Stimulated activated CD4-positive, alpha-beta T cell treated with anti-CD3 and anti-CD28 coated beads, Interleukin-4, amount 100 ng/mL, for 48 hours (primary cell): ENCODE measurements at regions not wholly inside any gene's neighbourhood (a gene's known extent, or its start where the extent isn't known, plus 50 kb on each side); places are given as distances from the start of the nearest gene placed in this dataset.

Experiments
- DNase-seq, 2 donors: peaks; one replicate each; pipeline ENCODE4 v3.0.0-alpha.2; 2020; ENCODE audit warnings: low read depth in 2 of 2

DNA sequence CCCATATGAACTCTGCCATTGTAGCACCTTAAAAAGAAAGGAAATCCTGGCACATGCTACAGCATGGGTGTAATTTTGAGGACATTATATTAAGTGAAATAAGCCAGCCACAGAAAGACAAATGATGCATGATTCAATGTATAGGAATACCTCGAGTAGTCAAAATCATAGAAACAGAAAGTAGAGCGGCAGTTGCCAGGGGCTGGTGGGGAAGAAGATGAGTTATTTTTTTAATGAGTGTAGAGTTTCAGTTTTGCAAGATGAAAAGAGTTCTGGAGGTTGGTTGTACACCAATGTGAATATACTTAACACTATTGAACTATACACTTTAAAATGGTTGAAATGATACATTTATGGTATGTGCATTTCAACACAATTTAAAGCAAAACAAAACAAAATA, 133.0 kb downstream of the ZDHHC21 start:
- no peak for DNase-seq

GRCh38 chr9:14554886-14555285, 138.3 kb downstream of the ZDHHC21 start:
- DNase-seq = no peak

- DNase-seq = no peak
Measured at GRCh38 chr9:14547245-14548060, 145.8 kb downstream of the ZDHHC21 start.

DNA sequence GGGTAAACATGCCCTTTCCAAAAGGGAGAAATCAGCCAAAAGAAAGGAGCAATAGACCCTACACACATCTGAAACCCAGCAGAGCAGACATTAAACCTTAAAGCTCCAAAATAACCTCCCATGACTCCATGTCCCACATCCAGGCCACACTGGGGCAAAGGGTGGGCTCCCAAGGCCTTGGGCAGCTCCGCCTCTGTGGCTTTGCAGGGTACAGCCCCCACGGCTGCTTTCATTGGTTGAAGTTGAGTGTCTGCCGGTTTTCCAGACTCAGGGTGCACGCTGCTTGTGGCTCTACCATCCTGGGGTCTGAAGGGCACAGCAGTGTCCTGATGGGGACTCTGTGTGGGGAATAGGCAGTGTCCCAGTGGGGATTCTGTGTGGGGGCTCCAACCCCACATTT, 146.5 kb downstream of the ZDHHC21 start:
- DNase-seq = no peak

- DNase-seq = no peak
Measured at GRCh38 chr9:14542071-14542470, 151.2 kb downstream of the ZDHHC21 start.

- DNase-seq = no peak
Measured at GRCh38 chr9:14538526-14538925, 154.7 kb downstream of the ZDHHC21 start.

GRCh38 chr9:14535161-14535955, 157.9 kb downstream of the ZDHHC21 start:
- DNase-seq = no peak

DNA sequence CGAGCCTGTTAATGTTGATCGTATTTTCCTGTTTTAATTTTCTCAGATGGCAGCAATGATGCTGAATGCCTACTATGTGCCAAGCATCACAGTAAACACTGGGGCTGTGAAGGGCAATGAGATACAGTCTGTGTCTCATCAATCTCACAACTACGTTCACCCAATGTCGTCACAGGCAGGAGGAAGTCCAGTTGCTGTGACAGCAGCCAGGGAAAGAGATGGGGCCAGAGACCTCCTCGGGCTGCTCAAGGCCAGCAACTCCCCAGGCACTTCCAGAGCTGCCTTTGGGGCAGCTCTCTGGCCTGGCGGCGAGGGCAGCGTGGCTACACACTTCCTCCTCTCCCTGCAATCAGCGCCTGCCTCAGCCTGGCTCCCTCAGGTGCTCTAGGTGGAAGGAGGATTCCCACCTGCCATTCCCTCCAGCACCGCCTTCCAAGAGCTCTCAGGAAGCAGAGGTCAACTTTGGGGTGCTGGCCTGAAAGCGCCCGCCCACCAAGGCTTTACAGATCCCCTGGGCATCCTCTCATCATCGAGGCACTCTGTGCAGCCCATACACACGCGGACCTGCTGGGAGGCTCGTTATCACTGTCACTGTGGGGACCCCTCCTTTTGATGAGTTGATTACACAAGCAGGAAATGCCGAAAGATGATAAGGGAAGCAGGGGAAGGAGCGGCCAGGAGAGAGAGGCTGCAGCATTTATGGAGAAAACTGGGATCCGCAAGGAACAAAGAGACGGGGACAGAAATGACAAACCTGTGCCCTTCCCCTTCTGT, 159.2 kb downstream of the ZDHHC21 start:
- no peak for DNase-seq

DNA sequence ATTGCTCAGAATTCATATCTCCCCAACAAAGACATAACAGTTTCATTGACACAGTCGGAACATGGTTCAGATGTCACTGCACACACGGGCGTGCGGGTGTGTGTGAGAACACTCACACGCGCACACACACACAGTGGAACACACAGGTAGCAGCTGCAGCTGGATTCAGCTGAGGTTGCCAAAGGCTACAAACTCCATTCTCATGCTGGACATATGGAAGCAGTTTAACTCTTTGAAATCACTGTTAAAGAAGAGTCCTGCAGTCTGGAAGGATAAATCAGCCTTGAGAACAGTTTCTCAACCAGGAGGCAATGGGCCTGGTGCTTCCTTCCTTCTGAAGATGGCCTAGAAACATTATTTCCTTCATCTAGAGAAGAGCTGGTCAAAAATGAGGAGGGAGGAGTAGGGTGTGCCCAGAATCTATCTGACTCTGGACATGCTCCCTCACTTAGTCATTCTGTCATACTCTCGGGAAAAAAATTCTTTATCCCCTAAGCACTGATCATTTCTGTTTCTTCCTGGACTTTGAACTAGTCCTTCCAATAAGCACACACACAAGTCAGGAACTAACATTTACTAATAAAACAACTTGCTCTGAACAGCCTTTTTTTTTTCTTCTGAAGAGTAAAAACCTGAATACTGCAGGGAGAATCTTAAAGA, 160.6 kb downstream of the ZDHHC21 start:
- no peak for DNase-seq

- no peak for DNase-seq
Measured at GRCh38 chr9:14531341-14532269, 161.6 kb downstream of the ZDHHC21 start.

DNA sequence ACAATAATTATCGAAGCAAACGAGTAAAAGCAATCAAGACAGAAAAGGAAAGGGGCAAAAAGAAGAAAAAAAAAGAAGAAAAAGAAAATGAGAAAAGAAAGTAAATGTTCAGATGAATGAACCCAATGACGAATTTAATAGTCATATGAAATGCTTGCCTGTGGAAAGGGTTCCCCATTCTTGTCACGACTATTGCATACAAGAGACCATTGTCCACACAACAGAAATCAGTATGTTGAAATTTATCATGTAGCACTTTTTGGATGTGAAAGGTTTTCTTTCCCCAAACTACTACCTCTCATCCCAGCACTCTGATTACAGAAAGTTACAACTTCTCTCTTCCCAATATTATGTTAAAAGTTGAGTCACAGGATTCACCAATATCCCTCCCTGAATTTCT, 162.4 kb downstream of the ZDHHC21 start:
- no peak for DNase-seq

DNA sequence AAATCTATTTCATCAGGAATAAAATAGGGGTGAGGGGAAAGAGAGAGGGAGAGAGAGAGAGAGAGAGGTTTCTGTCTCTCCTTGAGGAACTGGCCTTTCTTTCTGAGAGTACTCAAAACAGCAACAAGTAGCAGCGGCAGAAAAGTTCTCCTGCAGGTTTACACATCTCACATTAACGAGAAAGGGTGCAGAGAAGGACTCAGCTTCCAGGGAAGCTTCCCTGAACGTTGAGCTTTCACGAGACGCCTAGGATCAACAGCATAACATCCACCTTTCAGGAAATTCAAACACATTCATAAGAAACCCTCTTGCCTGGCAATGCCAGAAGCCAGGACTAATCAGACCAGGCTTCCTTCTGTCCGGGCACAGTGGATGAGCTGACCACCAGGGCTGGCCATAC, 162.9 kb downstream of the ZDHHC21 start:
- DNase-seq = no peak

DNA sequence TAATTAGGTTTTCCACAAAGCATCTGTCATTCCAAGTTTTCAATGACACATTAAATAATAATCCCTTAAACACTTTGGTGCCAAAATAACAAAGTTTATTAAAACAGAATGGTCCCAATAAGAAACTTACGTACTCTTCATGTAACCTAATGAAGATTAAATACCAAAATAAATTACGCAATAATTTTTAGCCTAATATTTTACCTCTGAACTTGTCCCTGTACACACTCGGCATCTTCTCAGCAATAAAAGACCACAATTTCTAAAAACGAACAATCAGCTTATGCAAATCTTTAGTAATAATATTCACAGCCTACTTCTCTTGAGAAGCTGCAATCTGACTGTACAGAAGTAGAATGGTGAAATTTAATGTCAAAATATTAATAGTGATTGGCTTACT, 163.6 kb downstream of the ZDHHC21 start:
- no peak for DNase-seq

DNA sequence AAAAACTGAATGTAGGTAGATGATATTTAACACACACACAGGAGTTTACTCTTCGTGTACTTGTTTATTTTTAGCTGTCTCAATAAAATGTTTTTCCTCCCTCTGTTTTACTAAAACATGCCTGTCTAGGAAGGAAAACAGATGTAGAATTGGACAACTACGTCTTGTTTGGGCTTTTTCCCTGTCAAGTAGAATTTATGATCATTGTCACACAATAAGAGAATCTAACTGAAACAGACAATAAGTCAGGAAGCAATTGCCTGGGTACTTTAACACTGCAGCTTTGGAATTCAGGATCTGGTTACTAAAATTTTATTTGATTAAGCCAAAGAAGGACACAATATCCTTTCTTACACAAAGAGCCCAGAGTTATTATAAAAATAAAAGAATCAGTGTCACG, 164.2 kb downstream of the ZDHHC21 start:
- DNase-seq = no peak

- no peak for DNase-seq
Measured at GRCh38 chr9:14526504-14526903, 166.7 kb downstream of the ZDHHC21 start.

- no peak for DNase-seq
Measured at GRCh38 chr9:14525856-14526255, 167.4 kb downstream of the ZDHHC21 start.

- no peak for DNase-seq
Measured at GRCh38 chr9:14524873-14525515, 168.2 kb downstream of the ZDHHC21 start.

- DNase-seq = no peak
Measured at GRCh38 chr9:14523545-14523944, 169.7 kb downstream of the ZDHHC21 start.

- no peak for DNase-seq
Measured at GRCh38 chr9:14522627-14523379, 170.4 kb downstream of the ZDHHC21 start.
